DMS53 treated with DMSO at 0.1 percent for 48 hours (cell line): ENCODE measurements at regions not wholly inside any gene's neighbourhood (a gene's known extent, or its start where the extent isn't known, plus 50 kb on each side); places are given as distances from the start of the nearest gene placed in this dataset.

Experiments used
- DNase-seq: peaks from one replicate; lab custom pipeline; 2025; ENCODE audit not compliant: unreplicated experiment; lab: John Stamatoyannopoulos, UW

DNA sequence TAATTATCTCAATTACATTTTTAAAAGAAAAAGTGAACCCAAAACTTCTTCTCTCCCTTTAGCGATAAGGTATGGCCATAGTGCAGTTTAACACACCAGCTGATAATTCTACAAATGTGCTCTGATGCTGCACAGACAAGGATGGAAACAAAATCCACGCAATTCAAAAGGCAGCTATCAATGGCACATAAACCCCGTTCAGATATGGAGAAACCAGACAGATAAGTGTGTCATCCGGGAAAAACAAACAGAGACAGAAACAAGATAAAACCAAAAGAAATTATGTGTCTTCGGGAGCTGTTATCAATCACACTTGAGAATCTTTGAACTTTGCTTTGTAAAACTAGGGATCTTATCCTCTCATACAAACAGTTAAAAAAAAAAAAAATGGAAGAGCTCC is 73.6 kb downstream of the SIPA1L2 start:
- no peak for DNase-seq

DNA sequence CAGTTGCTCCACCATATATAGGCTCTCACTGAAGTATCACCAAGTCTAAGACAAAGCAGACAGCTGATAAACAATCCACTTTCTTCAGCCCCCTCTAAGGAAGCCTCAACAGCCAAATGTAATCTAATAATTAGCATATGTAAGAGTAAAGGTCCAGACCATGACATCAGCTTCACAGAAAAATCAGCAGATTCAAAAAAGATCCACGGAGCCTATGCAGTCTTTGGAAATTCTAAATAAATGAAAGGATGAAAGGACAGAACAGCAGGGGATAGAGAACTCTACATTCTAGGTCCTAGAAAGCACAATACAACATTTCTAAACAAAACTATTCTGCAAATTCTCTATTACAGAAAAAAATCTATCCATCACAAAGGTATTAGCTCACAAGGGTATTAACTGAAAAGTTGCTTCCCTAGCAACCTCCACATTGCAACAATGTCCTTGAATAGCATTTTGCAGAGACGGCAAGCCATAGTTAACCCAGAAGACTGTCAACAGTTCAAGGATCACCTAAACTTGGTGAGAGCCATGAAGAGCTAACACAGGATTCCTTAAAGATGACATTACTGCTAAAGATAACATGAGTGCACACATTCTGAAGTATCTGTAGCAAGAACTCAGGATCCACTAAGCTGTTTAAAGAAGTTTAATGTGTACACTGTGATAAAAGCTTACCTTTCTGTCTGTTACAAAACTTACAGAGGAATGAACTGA is 74.3 kb downstream of the SIPA1L2 start:
- DNase-seq: no peak

DNA sequence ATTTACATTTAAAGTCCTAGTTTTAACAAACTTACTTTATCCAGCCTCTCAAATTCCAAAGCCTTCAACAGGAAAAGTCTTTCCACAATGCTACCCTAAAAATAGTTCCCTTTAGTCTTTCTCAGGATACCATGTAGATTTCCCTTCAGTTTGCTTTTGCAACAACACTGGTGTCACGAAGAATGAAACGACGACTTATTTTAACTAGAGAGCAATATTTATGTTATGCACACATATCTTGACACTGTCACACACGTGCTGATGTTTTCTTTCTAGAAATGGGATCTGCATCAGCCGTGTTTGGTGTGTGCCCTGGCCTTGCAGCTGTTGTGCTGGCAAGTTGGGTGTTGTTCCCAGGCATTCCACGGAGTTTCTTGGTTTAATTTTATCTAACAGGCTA is 75.5 kb downstream of the SIPA1L2 start:
- no peak for DNase-seq

DNA sequence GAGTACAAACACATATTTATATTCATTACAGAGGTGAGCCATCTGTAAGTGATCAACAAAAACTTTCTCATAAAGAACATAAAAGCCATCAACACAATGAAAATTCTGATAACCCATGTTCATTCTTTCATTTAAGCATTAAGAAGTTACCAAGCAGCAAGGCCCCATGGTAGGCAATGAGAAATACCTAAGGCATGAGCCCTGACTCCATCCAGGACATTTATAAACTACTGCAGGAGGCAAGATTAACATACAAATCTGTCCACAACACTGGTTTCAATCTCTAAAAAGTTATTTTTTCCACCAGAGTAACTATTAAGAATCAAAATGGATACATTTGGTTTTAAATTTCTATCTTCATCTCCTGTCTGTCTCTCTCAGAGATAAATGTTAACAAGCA is 76.1 kb downstream of the SIPA1L2 start:
- DNase-seq: no peak

DNA sequence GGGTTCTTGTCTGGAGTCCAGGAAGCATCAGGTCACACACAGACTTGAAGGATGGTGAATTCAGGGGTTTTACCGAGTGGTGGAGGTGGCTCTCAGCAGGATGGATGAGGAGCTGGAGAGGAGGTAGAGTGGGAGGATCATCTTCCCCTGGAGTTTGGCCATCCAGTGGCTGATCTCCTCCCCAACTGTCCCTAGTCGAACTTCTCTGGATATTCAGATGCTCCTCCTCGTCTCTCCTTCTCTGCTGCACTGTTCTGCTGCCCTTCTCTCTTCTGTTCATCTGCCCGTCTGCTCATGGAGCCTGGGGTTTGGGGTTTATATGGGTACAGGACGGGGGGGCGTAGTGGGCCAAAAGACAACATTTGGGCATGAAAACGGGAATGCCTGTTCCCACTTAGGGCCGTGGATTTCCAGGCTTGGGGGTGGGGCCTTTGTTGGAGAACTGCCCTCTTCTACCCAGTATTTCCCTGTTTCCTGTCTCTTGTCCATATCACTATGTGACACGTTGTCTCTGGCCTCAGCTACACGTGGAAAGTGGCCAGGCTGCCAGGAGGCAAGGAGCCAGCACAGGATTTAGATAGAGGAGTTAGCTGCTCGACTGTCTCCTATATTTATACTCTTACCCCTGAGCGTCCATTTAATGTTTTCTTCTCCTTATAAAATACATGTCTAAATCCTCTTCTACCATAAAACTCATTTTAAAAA is 76.7 kb downstream of the SIPA1L2 start:
- DNase-seq: no peak

DNA sequence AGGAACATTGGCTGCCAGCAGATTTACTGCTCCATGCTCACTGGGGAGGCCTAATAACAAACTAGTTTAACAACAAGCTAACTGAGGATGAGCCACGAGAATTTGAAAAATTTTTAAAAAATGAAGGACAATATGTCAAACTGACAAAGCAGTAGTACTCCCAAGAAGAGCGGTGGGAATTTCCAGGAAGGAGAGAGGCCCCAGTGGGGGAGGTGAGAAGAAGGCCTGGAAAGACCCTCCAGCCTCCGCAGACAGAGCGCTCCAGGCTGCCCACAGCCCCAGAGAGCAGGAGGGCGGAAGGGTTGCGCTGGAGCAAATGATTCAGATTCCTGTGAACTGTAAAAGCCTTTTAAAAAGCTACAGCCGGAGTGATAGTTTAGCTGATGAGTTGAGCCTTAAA is 78.5 kb downstream of the SIPA1L2 start:
- no peak for DNase-seq

DNA sequence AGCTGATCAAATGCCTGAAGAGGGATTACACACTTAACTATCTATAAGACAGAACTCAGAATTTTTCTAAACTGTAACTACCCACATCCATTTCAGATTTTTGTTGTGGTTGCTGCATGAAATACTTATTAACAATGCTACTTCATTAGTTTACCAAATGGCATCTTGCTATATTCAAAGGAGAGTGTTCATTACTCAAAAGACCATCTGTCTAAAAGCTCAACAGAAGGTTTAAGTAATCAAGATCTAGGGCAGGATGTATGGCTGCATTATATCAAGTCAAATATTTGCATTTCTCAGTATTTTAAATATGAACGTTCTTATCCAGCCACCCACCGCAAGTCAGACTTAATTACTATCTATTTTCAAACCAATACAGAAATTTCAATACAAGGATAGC is 79.9 kb downstream of the SIPA1L2 start:
- DNase-seq: no peak

DNA sequence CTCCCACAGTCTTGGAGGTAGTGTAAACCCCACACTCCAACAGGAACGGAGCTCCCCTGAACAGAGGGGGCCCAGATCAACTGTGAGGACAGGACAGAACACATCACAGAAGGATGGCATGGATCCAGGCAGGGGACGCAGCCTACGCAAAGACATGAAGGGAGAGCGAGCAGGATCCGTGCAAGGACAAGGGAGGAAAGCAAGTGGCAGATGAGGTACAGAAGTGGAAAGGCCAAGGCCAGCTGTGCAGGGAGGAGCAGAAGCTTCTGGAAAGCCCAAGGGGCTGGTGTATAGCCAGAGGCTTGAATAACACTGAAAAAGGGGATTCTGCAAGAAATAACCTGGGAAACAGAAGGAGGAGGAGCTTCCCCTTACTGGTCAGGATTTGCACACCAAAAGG is 81.2 kb downstream of the SIPA1L2 start:
- no peak for DNase-seq

DNA sequence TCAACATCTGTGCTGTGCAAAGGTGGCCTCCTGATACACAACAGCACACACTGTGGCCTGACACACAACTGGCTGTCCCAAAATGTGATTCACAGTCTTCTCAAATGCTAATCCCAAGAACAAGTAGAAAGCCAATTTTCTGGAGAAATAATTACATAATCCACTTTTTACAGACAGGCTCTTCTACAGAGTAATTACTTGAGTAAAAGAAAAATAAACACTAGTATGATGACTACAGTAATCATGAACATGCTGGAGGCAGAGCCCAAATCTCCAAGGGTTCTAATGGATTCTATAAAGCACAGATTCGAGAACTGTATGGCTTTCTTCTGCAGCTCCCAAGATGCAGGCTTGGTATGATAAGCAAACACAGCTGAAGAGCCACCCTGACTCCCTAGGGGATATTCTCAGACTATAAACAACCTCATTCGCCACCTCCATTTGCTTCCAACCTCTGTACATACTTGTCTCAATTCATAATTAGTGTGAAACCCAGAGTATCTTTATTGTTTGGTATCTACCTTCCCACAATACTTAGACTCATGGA is 81.9 kb downstream of the SIPA1L2 start:
- DNase-seq: no peak

DNA sequence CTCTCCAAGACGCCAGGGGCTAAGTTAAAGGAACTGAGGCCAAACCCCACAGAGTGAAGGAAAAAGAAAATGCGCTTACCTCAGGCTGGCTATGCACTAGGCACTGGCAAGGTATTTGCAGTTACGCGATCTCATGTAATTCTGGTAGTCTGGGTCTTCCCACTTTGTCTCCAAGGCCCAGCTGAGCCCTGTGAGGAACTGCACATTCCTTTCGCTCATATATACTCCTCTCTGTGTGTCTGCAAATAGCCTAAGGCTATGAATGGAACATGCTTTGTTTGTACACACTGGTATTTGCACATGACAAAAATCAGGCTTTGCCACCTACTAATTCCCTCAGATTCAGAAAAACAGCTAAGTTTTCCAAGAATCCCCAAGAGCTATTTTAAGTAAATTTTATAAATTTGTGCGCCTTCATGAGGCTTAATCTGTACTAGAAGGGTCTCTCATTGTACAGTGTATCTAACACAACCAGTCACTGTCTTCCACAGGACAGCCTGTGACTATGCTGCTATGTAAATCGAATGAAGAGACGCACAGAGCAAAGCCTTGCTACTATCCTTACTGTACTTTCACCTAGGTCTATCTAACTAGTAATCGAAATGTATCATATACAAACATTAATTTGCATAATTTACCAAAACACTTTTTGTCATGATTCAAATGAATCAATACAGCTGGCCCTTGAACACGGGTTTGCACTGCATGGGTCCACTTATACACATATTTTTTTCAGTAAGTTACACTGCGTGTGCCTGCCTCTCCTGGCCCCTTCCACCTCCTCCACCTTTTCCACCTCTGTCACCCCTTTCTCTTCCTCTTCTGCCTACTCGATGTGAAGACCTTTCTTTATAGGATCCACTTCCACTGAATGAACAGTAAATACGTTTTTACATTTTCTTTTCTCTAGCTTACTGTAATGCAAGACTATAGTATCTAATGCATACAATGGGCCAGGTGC is 87.0 kb downstream of the SIPA1L2 start:
- DNase-seq: no peak

DNA sequence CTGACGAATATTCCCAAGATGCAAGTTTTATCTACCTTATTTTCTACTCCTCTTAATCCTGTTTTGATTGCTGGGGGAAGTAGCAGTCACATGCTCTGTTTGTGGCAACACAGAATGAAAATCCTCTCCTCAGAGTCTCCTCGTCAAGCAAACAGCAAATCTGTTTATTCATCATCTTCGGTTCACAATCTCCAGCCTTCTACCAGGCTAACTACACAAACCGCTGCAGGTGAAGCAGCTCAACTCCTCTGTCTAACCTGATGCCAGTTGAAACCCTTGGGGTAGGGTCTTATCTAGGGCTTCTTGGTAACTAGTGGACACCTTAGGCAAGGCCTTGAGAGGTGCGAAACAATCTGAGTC is 91.0 kb downstream of the SIPA1L2 start:
- DNase-seq: no peak

DNA sequence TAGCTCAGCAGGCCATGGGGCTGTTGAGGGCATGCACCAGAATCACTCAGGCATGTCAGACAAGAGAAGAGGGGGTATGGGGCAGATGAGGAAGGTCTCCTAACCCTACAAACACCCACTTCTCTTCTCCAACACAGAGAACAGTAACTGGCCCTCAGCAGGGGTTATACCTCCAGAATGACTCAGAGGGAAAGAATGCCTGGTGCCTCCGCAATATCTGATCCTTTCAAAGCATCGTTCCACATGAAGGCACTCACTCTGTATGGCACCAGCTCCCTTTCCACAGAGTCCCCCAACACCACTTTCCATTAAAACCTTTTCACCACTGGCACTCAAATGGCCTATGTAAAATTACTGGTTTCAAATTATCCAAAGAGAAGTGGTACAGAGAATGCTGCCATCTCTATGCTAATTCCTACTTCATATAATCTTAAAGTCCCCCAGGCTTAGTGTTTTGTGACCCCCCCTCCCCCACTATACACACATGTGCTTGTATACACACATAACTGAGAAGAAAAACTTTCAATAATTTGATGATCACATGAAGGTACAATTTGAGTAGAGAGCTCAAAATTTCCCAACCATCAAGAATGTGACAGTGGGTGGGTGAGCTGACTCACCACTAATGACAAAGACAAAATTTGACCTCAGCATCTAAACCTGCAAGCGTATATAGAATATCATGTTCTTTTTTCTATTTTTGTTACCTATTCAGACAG is 91.5 kb downstream of the SIPA1L2 start:
- no peak for DNase-seq

DNA sequence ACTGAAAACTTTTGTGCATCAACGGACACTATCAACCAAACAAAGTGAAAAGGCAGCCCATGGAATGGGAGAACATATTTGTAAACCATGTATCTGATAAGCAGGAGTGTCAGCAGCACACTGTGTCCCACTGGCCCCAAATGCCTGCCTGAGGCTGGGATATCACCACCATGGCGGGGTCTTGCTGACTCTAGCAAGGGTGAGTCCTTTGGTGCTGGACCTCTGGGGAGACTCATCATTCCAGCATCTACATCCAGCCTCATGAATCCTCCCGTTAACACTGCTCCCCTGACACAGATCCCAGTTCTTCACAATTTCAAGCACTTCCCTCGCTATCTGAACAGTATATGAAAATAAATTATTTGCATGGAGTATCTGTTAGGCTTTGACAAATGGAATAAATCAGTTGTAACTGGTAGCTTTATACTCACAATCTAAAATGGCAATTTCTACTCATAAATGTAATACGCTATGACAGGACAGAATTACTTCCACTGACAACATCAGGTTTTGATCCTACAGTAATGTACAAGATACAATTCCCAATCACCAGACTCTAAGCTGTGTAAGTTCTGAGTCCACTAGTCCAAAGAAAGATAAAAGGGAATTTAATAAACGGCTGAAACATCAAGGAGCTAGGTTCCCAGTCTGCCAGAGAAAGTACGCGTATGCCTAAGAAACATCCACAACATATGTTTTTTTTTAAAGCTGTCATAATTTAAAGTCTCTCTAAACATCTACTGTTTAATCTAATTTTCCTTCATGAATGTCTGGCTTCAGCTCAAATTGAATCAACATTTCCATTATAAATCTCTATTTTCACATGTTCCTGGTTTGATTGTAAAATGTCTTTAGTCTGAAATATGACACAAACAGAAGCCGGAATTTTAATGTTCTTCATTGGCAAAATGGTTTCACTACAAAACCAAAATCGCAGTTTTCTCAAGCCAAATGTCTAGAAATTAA is 95.1 kb downstream of the SIPA1L2 start:
- no peak for DNase-seq

DNA sequence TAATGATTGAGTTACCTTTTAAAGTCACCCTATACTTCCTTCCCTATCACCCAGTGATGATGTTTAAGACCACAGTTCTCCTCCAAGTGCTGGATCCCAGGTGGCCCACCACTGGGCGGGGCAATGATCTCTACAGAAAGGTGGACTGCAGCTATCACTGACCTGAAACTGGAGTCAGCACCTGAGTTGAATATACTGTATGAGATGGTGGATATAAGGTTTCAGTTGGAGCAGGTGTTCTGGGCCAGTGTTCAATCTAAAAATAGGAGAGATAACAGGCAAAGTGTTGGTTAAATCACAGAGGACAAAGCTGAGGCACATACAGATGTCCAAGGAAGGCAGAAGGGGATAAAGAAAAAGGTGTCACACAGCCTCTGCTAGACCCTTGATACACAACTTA is 96.6 kb downstream of the SIPA1L2 start:
- peak; percentile 29 for DNase-seq

DNA sequence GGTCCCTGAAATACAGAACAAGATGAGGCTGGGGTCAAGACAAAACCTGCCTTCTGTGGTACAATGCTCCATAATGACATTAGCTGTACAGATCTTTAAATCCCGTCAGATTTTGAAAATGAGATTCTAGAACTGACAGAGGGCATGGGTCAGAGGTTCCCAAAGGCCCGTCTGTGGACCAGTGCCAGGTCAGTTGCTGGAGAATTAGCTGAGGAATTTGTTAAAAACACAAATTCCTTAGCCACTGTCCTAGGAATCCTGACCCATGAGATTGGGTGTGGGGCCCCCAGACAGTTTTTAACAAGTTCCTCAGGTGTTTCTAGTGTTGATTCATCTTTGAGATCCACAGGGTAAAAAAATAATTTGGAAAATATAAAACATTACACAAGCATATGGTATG is 97.0 kb downstream of the SIPA1L2 start:
- DNase-seq: no peak

DNA sequence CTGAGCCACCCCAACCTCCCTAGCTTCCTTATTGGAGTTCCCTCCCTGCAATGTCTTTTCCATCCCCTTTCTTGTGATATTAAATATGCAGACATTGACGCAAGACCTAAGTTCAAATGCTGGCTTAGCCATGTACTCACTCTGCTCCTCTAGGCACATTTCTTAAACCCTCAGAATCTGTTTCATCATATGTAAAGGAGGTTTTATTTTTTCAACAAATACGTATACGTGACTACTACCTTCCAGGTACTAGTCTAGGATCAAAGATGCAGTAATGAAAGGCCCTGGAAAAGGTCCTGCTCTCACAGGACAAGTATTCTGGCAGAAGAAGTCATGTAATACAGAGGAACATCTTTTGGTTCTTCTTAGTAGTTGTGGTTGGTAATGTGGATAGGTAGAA is 98.6 kb downstream of the SIPA1L2 start:
- no peak for DNase-seq

DNA sequence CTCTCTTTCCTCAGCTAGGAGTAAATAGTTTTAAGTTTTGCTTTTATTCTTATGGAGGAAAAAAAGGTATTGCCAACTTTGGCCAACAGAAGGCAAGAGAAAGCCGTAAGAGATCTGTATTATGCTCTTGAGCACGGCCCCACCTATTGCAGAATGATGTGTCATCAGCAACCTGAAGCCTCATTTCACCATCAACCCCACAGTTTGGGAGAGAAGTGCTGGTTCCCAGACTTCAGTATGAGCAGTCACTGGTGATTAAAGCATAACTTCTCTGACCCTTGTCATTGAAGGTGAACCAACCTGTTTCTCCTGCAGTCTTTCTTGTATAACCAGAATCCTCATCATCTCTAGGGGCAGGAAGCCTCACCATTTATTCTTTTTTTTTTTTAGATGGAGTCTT is 100.2 kb downstream of the SIPA1L2 start:
- no peak for DNase-seq

DNA sequence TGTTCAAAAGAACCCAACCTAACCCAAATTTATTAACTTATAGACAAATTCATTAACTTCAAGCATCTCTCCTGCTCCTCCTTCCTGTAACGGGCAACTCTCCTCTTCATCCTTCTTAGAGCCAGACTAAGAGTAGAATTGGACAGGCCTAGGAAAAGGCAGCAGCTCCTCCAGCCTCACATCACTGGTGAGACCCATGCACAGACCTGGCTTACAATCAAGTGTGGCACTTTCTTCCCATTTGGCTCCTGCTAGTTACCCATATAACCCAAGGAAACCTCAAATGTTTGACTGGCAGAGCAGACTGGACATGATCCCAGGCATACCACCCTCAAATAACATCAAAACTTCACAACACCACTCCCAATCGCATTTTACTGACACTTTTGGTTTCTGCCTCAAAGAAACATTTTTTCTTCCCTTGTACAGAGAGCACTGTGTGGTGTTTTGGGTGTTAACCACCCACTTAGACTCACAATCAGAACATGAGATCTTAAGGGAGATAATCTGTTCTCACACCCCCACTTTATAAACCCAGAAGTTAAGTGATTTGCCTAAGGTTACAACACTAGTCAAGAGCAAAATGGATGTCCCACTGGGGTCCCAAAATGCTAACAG is 101.4 kb downstream of the SIPA1L2 start:
- no peak for DNase-seq

DNA sequence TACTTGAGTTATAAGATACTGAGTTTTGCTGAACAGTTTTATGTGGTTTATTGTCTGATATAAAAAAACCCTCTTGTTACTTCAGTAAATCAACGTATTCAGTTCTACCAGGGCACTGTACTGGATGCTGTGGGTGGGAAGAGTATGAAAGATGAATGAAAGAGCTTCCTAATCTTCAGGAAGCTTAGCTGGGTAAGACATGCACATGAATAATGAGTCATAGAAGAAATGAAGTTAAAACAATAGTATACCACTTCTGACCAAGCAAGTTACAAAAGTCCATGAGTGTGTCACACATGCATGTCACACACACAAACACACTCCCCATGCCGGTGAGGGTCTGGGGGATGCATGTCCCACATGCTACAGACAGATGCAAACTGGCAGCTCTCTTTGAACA is 105.9 kb downstream of the SIPA1L2 start:
- DNase-seq: no peak
